A673 (cell line): ENCODE measurements at regions not wholly inside any gene's neighbourhood (a gene's known extent, or its start where the extent isn't known, plus 50 kb on each side); places are given as distances from the start of the nearest gene placed in this dataset.

ENCODE experiments used
- BruUV-seq: library from RNA; stranded (reverse); fragments of 400-500 nt; replicated peaks from 2 replicates; lab custom pipeline; 2021; lab: Mats Ljungman, UMichigan
- CTCF ChIA-PET: fragments of 300-600 bp; sonication (Branson Sonifier 250); formaldehyde crosslinking; loops from one replicate; lab custom pipeline; 2022; ENCODE audit warnings: antibody characterized with exemption; lab: Charles Lee
- POLR2A ChIA-PET: fragments of 300-600 bp; sonication (Branson Sonifier 250); formaldehyde crosslinking; loops from one replicate; lab custom pipeline; 2022; ENCODE audit warnings: antibody characterized with exemption; ENCODE audit not compliant: low non-redundant PET; lab: Charles Lee
- DNase-seq: peaks from one replicate; pipeline ENCODE4 v3.0.0-alpha.2; 2015; ENCODE audit warnings: low spot score
- H3K27ac ChIP-seq: fragments of 200-600 bp; sonication (generic); 2 replicates; pipeline ENCODE4 v1.5.1; 2016; ENCODE audit warnings: mixed run types, low read depth, mild to moderate bottlenecking, mixed read lengths, antibody characterized with exemption, low read length; ENCODE audit not compliant: poor library complexity, severe bottlenecking
- H3K27me3 ChIP-seq: fragments of 200-600 bp; sonication (generic); replicated peaks from 2 replicates; pipeline ENCODE4 v1.6.1; 2017; ENCODE audit warnings: mixed run types, low read depth, mild to moderate bottlenecking, mixed read lengths, antibody characterized with exemption, low read length; ENCODE audit not compliant: insufficient read depth, poor library complexity
- H3K36me3 ChIP-seq: fragments of 200-600 bp; sonication (generic); 2 replicates; pipeline ENCODE4 v1.6.1; 2016; ENCODE audit warnings: mixed run types, mild to moderate bottlenecking, mixed read lengths, antibody characterized with exemption, low read length; ENCODE audit not compliant: insufficient read depth, poor library complexity, severe bottlenecking
- H3K4me1 ChIP-seq: fragments of 200-600 bp; sonication (generic); 2 replicates; pipeline ENCODE4 v1.6.1; 2017; ENCODE audit warnings: mixed run types, mild to moderate bottlenecking, mixed read lengths, antibody characterized with exemption, low read length; ENCODE audit not compliant: insufficient read depth, poor library complexity, severe bottlenecking
- H3K4me3 ChIP-seq: fragments of 200-600 bp; sonication (generic); 2 replicates; pipeline ENCODE4 v1.5.1; 2016; ENCODE audit warnings: low read depth, mixed run types, mild to moderate bottlenecking, mixed read lengths, low read length; ENCODE audit not compliant: poor library complexity, severe bottlenecking
- H3K9me3 ChIP-seq: fragments of 200-600 bp; sonication (generic); 2 replicates; pipeline ENCODE4 v1.6.1; 2016; ENCODE audit warnings: mixed run types, low read depth, mild to moderate bottlenecking, mixed read lengths, antibody characterized with exemption, low read length; ENCODE audit not compliant: poor library complexity, severe bottlenecking
- CTCF ChIP-seq: fragments of 300-800, 200-600 bp; sonication (generic); conservative IDR thresholded peaks from 2 replicates; pipeline ENCODE4 v1.5.1; 2017; ENCODE audit warnings: low read depth, mild to moderate bottlenecking, antibody characterized with exemption, low read length, moderate library complexity, mixed read lengths
- EZH2 ChIP-seq: fragments of 200-600 bp; sonication (generic); IDR thresholded peaks from 2 replicates; pipeline ENCODE4 v1.6.1; 2017; ENCODE audit warnings: borderline replicate concordance, low read depth, mild to moderate bottlenecking, mixed read lengths, antibody characterized with exemption, low read length; ENCODE audit not compliant: poor library complexity, severe bottlenecking
- intact Hi-C: fragments of 100-400 bp; cut with micrococcal nuclease; formaldehyde crosslinking; loops from one replicate; pipeline ENCODE4 v1.10.0; 2022; ENCODE audit not compliant: unreplicated experiment

GRCh38 chr12:114735011-114735410 lies 51.0 kb upstream of the TBX3 start:
- no peak for TF ChIP-seq EZH2
- no peak for TF ChIP-seq CTCF
- Histone ChIP-seq H3K36me3 (no peaks in the 10 kb centered on the region), H3K27me3 (no peaks in the 10 kb centered on the region), H3K4me1 (no peaks in the 10 kb centered on the region), H3K9me3 (no peaks in the 10 kb centered on the region), H3K4me3 (no peak overlapping the region), H3K27ac (no peak overlapping the region)
- ChIA-PET CTCF (no interaction called here), POLR2A (interaction anchor here (0.6 to 0.7 kb wide), 2 partner anchors 87 to 561 kb away, joined by 5 read pairs; no protein-coding TSS in a partner anchor)
- intact Hi-C loops, result no loop called here
- no peak for DNase-seq
- BruUV-seq, result no TSS peak

- CTCF ChIA-PET, result no interaction called here
- POLR2A ChIA-PET, result no interaction called here
Measured at GRCh38 chr12:114733919-114734318, 49.9 kb upstream of the TBX3 start.

More at GRCh38 chr12:114733919-114734318, 49.9 kb upstream of the TBX3 start:
- H3K27ac ChIP-seq, result no peak overlapping the region
- no peaks in the 10 kb centered on the region for H3K4me1 ChIP-seq
- H3K27me3 ChIP-seq, result no peaks in the 10 kb centered on the region
- no peaks in the 10 kb centered on the region for H3K36me3 ChIP-seq
- no peak for DNase-seq
- no TSS peak for BruUV-seq
- H3K4me3 ChIP-seq, result no peak overlapping the region
- intact Hi-C loops, result no loop called here
- TF ChIP-seq EZH2 (no peak), CTCF (no peak)
- H3K9me3 ChIP-seq, result no peaks in the 10 kb centered on the region
